HEK293 (cell line): ENCODE measurements at regions not wholly inside any gene's neighbourhood (a gene's known extent, or its start where the extent isn't known, plus 50 kb on each side); places are given as distances from the start of the nearest gene placed in this dataset.
"Not testable (repeated sequence)": the region's sequence is repeated elsewhere in the genome, so short reads cannot be mapped to it uniquely, and the experiment has no call there.

Experiments used
- CTCF ChIA-PET: fragments of 350-600 bp; formaldehyde crosslinking; extraction: SDS; loops from one replicate; lab custom pipeline; 2021; ENCODE audit warnings: antibody characterized with exemption; lab: Yijun Ruan, JAX
- POLR2A ChIA-PET: fragments of 300-600 bp; formaldehyde crosslinking; extraction: SDS; loops from one replicate; lab custom pipeline; 2020; ENCODE audit warnings: antibody characterized with exemption, inconsistent platforms; lab: Yijun Ruan, JAX
- H3K27ac ChIP-seq: fragments of 200-500 bp; sonication (Bioruptor generic); 2 replicates; pipeline ENCODE4 v1.5.1; 2014; ENCODE audit warnings: low read depth, low read length, control low read depth, inconsistent platforms; ENCODE audit errors: extremely low read depth
- H3K36me3 ChIP-seq, 2 experiments: fragments of 200-500 bp in 1 of 2; sonication (Bioruptor generic) in 1 of 2; 1 replicate in 1 of 2; 2 replicates in 1 of 2; pipeline ENCODE4 v1.5.1; 2014 to 2017; ENCODE audit warnings: inconsistent platforms in 2 of 2, low read length in 2 of 2; ENCODE audit not compliant: control insufficient read depth in 2 of 2, insufficient read depth in 1 of 2
- H3K4me1 ChIP-seq: fragments of 200-500 bp; sonication (Bioruptor generic); 2 replicates; pipeline ENCODE4 v1.5.1; 2014; ENCODE audit warnings: mild to moderate bottlenecking, low read length, inconsistent platforms; ENCODE audit not compliant: control insufficient read depth, insufficient read depth
- H3K4me3 ChIP-seq: 2 replicates; pipeline ENCODE4 v1.5.1; 2011; ENCODE audit warnings: low read depth, mild to moderate bottlenecking, control low read depth, low read length, moderate library complexity
- H3K9me3 ChIP-seq: fragments of 200-500 bp; sonication (Bioruptor generic); 2 replicates; pipeline ENCODE4 v1.5.1; 2014; ENCODE audit warnings: low read depth, low read length, inconsistent platforms; ENCODE audit not compliant: control insufficient read depth, insufficient read depth
- ATF2 ChIP-seq: fragments of 450-650 bp; formaldehyde crosslinking; IDR thresholded peaks from 2 replicates; pipeline ENCODE4 v1.5.1; 2016; ENCODE audit warnings: missing biosample characterization, missing genetic modification characterization, low read depth
- SETDB1 ChIP-seq: IDR thresholded peaks from one replicate; pipeline ENCODE4 v1.6.1; 2017; ENCODE audit warnings: mild to moderate bottlenecking, low read length, moderate library complexity, mixed read lengths; ENCODE audit not compliant: insufficient read length
- TCF7L2 ChIP-seq: IDR thresholded peaks from 2 replicates; pipeline ENCODE4 v1.6.1; 2011; ENCODE audit warnings: low read depth, mild to moderate bottlenecking, inconsistent platforms, low read length, moderate library complexity, borderline replicate concordance
- ZFP37 ChIP-seq: fragments of 450-650 bp; formaldehyde crosslinking; IDR thresholded peaks from 2 replicates; pipeline ENCODE4 v1.5.1; 2016; ENCODE audit warnings: missing biosample characterization, missing genetic modification characterization
- ZNF112 ChIP-seq: fragments of 450-650 bp; formaldehyde crosslinking; IDR thresholded peaks from 2 replicates; pipeline ENCODE4 v1.5.0; 2017; ENCODE audit warnings: missing biosample characterization, missing genetic modification characterization
- ZNF114 ChIP-seq: fragments of 450-650 bp; formaldehyde crosslinking; IDR thresholded peaks from 2 replicates; pipeline ENCODE4 v1.5.0; 2017; ENCODE audit warnings: missing biosample characterization, missing genetic modification characterization
- ZNF140 ChIP-seq: fragments of 450-650 bp; formaldehyde crosslinking; IDR thresholded peaks from 2 replicates; pipeline ENCODE4 v1.5.1; 2016; ENCODE audit warnings: missing biosample characterization, missing genetic modification characterization
- ZNF16 ChIP-seq: fragments of 450-650 bp; formaldehyde crosslinking; IDR thresholded peaks from 2 replicates; pipeline ENCODE4 v1.5.1; 2016; ENCODE audit warnings: low read depth, missing biosample characterization, missing genetic modification characterization
- ZNF404 ChIP-seq: fragments of 450-650 bp; formaldehyde crosslinking; IDR thresholded peaks from 2 replicates; pipeline ENCODE4 v1.5.1; 2017; ENCODE audit warnings: missing biosample characterization, missing genetic modification characterization
- ZNF449 ChIP-seq: fragments of 450-650 bp; formaldehyde crosslinking; IDR thresholded peaks from 2 replicates; pipeline ENCODE4 v1.5.1; 2017; ENCODE audit warnings: missing biosample characterization, mild to moderate bottlenecking, missing genetic modification characterization, moderate library complexity
- ZNF558 ChIP-seq: fragments of 450-650 bp; formaldehyde crosslinking; IDR thresholded peaks from 2 replicates; pipeline ENCODE4 v1.5.1; 2016; ENCODE audit warnings: missing biosample characterization, missing genetic modification characterization
- ZNF610 ChIP-seq: fragments of 450-650 bp; formaldehyde crosslinking; IDR thresholded peaks from 2 replicates; pipeline ENCODE4 v1.5.1; 2016; ENCODE audit warnings: missing biosample characterization, missing genetic modification characterization, borderline replicate concordance
- ZNF830 ChIP-seq: fragments of 450-650 bp; IDR thresholded peaks from 2 replicates; pipeline ENCODE4 v1.5.0; 2018; ENCODE audit warnings: missing biosample characterization, missing genetic modification characterization, low read depth, mild to moderate bottlenecking, moderate library complexity
- ZNF837 ChIP-seq: fragments of 450-650 bp; formaldehyde crosslinking; IDR thresholded peaks from 2 replicates; pipeline ENCODE4 v1.5.1; 2016; ENCODE audit warnings: missing biosample characterization, missing genetic modification characterization
- ZSCAN18 ChIP-seq: fragments of 450-650 bp; formaldehyde crosslinking; IDR thresholded peaks from 2 replicates; pipeline ENCODE4 v1.5.1; 2016; ENCODE audit warnings: missing biosample characterization, missing genetic modification characterization
- ZSCAN23 ChIP-seq: fragments of 450-650 bp; formaldehyde crosslinking; IDR thresholded peaks from 2 replicates; pipeline ENCODE4 v1.5.1; 2016; ENCODE audit warnings: missing biosample characterization, missing genetic modification characterization
- TF ChIP-seq, protein P1 (sequence below): fragments of 450-650 bp; formaldehyde crosslinking; IDR thresholded peaks from 2 replicates; pipeline ENCODE4 v1.5.1; 2016; ENCODE audit warnings: missing biosample characterization, missing genetic modification characterization
- TF ChIP-seq, protein P2 (sequence below): fragments of 450-650 bp; IDR thresholded peaks from 2 replicates; pipeline ENCODE4 v1.5.1; 2018; ENCODE audit warnings: missing biosample characterization, missing genetic modification characterization

- CTCF ChIA-PET = no interaction called here
Measured at GRCh38 chr6:74705451-74705850, 500.4 kb downstream of the COL12A1 start.

GRCh38 chr6:74704540-74704939 is 501.3 kb downstream of the COL12A1 start:
- CTCF ChIA-PET, POLR2A ChIA-PET, H3K4me1 ChIP-seq, H3K36me3 ChIP-seq, H3K27ac ChIP-seq, H3K4me3 ChIP-seq, H3K9me3 ChIP-seq: not testable (repeated sequence)
- TF ChIP-seq ATF2 (tag by site-specific recombination) = peak; percentile 25; the same call in 1 of the 2 replicates

More at GRCh38 chr6:74705451-74705850, 500.4 kb downstream of the COL12A1 start:
- Histone ChIP-seq H3K27ac (no peak overlapping the region), H3K4me3 (no peak overlapping the region), H3K9me3 (no peaks in the 10 kb centered on the region), H3K4me1 (no peaks in the 10 kb centered on the region), H3K36me3 (no peaks in the 10 kb centered on the region)
- POLR2A ChIA-PET = no interaction called here
- TF ChIP-seq ZFP37 (tag by site-specific recombination) (no peak), ZNF114 (tag by site-specific recombination) (no peak), ZSCAN18 (no peak), TCF7L2 (no peak), ZNF610 (tag by site-specific recombination) (no peak), ZNF404 (tag by site-specific recombination) (no peak), ZNF830 (tag by site-specific recombination) (no peak), ZSCAN23 (tag by site-specific recombination) (no peak), ZNF449 (tag by site-specific recombination) (no peak), ZNF140 (tag by site-specific recombination) (no peak), ZNF112 (tag by site-specific recombination) (no peak), ZNF16 (tag by site-specific recombination) (no peak), ATF2 (tag by site-specific recombination) (no peak), SETDB1 (no peak), ZNF558 (tag by site-specific recombination) (no peak), ZNF837 (tag by site-specific recombination) (no peak)
- TF ChIP-seq, protein P1, sequence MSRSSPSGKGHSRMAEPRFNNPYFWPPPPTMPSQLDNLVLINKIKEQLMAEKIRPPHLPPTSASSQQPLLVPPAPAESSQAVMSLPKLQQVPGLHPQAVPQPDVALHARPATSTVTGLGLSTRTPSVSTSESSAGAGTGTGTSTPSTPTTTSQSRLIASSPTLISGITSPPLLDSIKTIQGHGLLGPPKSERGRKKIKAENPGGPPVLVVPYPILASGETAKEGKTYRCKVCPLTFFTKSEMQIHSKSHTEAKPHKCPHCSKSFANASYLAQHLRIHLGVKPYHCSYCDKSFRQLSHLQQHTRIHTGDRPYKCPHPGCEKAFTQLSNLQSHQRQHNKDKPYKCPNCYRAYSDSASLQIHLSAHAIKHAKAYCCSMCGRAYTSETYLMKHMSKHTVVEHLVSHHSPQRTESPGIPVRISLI (tag by site-specific recombination) = no peak
- TF ChIP-seq, protein P2, sequence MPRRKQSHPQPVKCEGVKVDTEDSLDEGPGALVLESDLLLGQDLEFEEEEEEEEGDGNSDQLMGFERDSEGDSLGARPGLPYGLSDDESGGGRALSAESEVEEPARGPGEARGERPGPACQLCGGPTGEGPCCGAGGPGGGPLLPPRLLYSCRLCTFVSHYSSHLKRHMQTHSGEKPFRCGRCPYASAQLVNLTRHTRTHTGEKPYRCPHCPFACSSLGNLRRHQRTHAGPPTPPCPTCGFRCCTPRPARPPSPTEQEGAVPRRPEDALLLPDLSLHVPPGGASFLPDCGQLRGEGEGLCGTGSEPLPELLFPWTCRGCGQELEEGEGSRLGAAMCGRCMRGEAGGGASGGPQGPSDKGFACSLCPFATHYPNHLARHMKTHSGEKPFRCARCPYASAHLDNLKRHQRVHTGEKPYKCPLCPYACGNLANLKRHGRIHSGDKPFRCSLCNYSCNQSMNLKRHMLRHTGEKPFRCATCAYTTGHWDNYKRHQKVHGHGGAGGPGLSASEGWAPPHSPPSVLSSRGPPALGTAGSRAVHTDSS = no peak
